ENCODE measurements at regions not wholly inside any gene's neighbourhood (a gene's known extent, or its start where the extent isn't known, plus 50 kb on each side); places are given as distances from the start of the nearest gene placed in this dataset.

GRCh38 chr7:28263622-28264271 lies 83.2 kb upstream of the JAZF1 start:
- TF ChIP-seq EP300 (IDR thresholded peaks at IDR 0.05; ENCODE audit: borderline replicate concordance in 1 of 2, low read depth in 1 of 2, low read length in 1 of 2) (no peak), CTCF (IDR thresholded peaks at IDR 0.05) (no peak), ZBTB33 (IDR thresholded peaks at IDR 0.05; ENCODE audit: borderline replicate concordance, low read depth) (no peak), POLR2AphosphoS5 (IDR thresholded peaks at IDR 0.05; ENCODE audit: low read depth, low read length) (no peak), YY1 (IDR thresholded peaks at IDR 0.05; ENCODE audit: low read depth) (no peak), PBX3 (IDR thresholded peaks at IDR 0.05) (no peak), TEAD4 (IDR thresholded peaks at IDR 0.05; ENCODE audit: borderline replicate concordance, insufficient read depth) (no peak), REST (IDR thresholded peaks at IDR 0.05; ENCODE audit: low read depth, low read length) (no peak), SIN3A (IDR thresholded peaks at IDR 0.05; ENCODE audit: borderline replicate concordance, low read depth, low read length) (no peak), USF1 (IDR thresholded peaks at IDR 0.05; ENCODE audit: borderline replicate concordance, low read depth) (no peak), GATA2 (CRISPR knock-in tag; IDR thresholded peaks at IDR 0.05) (no peak)

Measured in SK-N-SH (cell line).